ENCODE measurements at regions not wholly inside any gene's neighbourhood (a gene's known extent, or its start where the extent isn't known, plus 50 kb on each side); places are given as distances from the start of the nearest gene placed in this dataset.

GRCh38 chr1:168964478-168964877 is 142.0 kb upstream of the ATP1B1 start (continued):
- TF ChIP-seq TSHZ2 (CRISPR knock-in tag; IDR thresholded peaks at IDR 0.05) (no peak), BACH2 (CRISPR knock-in tag; IDR thresholded peaks at IDR 0.05; ENCODE audit: borderline replicate concordance) (no peak), ZNF565 (CRISPR knock-in tag; conservative IDR thresholded peaks at IDR 0.05; ENCODE audit: low read depth) (no peak), PATZ1 (CRISPR knock-in tag; IDR thresholded peaks at IDR 0.05; ENCODE audit: borderline replicate concordance) (no peak)

GRCh38 chr1:168966217-168966616 is 140.3 kb upstream of the ATP1B1 start:
- TF ChIP-seq OSR1 (CRISPR knock-in tag; IDR thresholded peaks at IDR 0.05) (no peak), SNAI2 (CRISPR knock-in tag; IDR thresholded peaks at IDR 0.05) (no peak), POU6F1 (CRISPR knock-in tag; IDR thresholded peaks at IDR 0.05; ENCODE audit: borderline replicate concordance, low read depth) (no peak), RARB (CRISPR knock-in tag; IDR thresholded peaks at IDR 0.05) (no peak), CSDC2 (CRISPR knock-in tag; IDR thresholded peaks at IDR 0.05) (no peak), ISL1 (CRISPR knock-in tag; IDR thresholded peaks at IDR 0.05) (no peak), ZNF8 (CRISPR knock-in tag; IDR thresholded peaks at IDR 0.05) (no peak), CSRNP3 (CRISPR knock-in tag; IDR thresholded peaks at IDR 0.05) (no peak), TSHZ2 (CRISPR knock-in tag; IDR thresholded peaks at IDR 0.05) (no peak), ARNTL (CRISPR knock-in tag; IDR thresholded peaks at IDR 0.05; ENCODE audit: borderline replicate concordance, low read depth) (no peak), ZC3H10 (CRISPR knock-in tag; IDR thresholded peaks at IDR 0.05) (no peak), CREB5 (CRISPR knock-in tag; IDR thresholded peaks at IDR 0.05; ENCODE audit: low read depth) (no peak), TOX (CRISPR knock-in tag; IDR thresholded peaks at IDR 0.05; ENCODE audit: borderline replicate concordance) (no peak)
- no peak for ATAC-seq

GRCh38 chr1:168966636-168967035 is 139.9 kb upstream of the ATP1B1 start:
- no peak for ATAC-seq
- TF ChIP-seq ISL1 (CRISPR knock-in tag; IDR thresholded peaks at IDR 0.05): no peak
- no peak for TF ChIP-seq ZFP30 (CRISPR knock-in tag; IDR thresholded peaks at IDR 0.05)
- TF ChIP-seq PPARA (CRISPR knock-in tag; IDR thresholded peaks at IDR 0.05; ENCODE audit: borderline replicate concordance): no peak
- no peak for TF ChIP-seq CREB5 (CRISPR knock-in tag; IDR thresholded peaks at IDR 0.05; ENCODE audit: low read depth)
- no peak for TF ChIP-seq GLIS3 (CRISPR knock-in tag; IDR thresholded peaks at IDR 0.05)
- no peak for TF ChIP-seq POU6F1 (CRISPR knock-in tag; IDR thresholded peaks at IDR 0.05; ENCODE audit: borderline replicate concordance, low read depth)
